NCI-H1048 (cell line): ENCODE measurements at regions not wholly inside any gene's neighbourhood (a gene's known extent, or its start where the extent isn't known, plus 50 kb on each side); places are given as distances from the start of the nearest gene placed in this dataset.
"Not testable (repeated sequence)": the region's sequence is repeated elsewhere in the genome, so short reads cannot be mapped to it uniquely, and the experiment has no call there.

ENCODE experiments used
- DNase-seq: peaks from one replicate; lab custom pipeline; 2025; lab: John Stamatoyannopoulos, UW

DNA sequence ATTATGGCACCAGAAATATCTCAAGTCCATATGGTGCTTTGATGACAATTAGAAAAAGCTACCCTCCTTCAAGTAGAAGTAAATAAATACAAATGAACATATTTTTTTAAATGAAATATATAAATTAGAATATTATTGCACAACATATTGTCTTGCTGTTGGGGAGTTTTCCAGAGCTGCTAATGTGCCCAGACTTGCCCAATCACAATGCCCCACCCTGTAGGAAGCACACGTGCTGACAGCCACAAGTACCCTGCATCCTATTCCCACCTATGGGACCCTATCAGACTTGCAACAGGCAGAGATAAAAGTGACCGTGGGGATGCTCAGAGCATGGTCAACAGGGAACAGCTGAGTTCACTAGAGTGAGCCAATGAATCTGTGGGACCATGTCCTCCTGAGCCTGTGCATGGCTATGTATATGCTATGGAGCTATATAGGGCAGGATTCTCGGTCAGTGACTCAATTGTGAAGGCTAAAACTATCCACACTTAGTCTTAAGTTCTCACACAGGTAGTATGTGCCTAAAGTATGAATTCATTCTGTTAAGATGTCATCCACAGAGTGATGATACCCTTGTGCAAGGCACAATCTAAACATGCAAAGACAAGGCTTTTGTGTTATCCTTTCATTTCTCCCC, 336.0 kb downstream of the HGF start:
- DNase-seq = no peak

DNA sequence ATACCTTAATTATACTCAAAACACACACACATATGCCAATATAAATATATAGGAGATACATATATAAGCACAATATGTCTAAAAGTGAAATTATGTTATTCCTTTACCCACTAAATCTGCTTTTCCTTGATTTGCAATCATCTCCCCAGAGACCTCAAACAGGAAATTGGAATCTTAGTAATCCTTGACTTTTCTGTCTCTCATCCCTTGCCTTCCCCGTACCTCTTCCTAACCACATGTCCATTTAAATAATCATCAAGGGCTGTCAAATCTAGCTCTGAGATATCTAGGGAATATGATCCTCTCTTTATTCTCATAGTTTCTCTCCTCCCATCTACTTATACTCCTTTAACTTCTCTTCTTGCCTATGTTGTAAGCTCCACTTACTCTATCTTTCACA, 336.6 kb downstream of the HGF start:
- DNase-seq = no peak

- no peak for DNase-seq
Measured at GRCh38 chr7:81430761-81431160, 339.1 kb downstream of the HGF start.

- no peak for DNase-seq
Measured at GRCh38 chr7:81430150-81430549, 339.7 kb downstream of the HGF start.

- no peak for DNase-seq
Measured at GRCh38 chr7:81427461-81427860, 342.4 kb downstream of the HGF start.

- no peak for DNase-seq
Measured at GRCh38 chr7:81420526-81421226, 349.2 kb downstream of the HGF start.

GRCh38 chr7:81419731-81420130, 350.1 kb downstream of the HGF start:
- DNase-seq = no peak

GRCh38 chr7:81416659-81417058, 353.2 kb downstream of the HGF start:
- no peak for DNase-seq

GRCh38 chr7:81415181-81415580, 354.7 kb downstream of the HGF start:
- no peak for DNase-seq

DNA sequence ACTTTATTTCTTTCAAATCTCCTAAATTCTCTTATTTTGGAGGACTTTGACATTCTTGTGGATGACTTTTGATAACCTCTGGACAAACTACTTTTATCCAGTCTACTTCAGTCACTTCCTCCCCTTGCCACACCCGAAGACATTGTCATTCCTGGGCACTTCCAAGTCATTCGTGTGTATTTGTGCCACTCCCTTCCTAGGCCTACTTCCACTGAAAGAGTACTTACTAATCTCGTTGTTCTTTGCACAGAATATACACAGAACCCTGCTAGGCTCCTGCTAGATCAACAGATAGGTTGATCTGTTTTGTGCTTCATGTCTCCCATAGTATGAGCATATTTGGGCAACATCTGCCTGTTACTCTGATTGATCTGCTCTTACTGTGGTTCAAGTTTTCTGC, 355.4 kb downstream of the HGF start:
- DNase-seq = no peak

GRCh38 chr7:81410471-81411117, 359.3 kb downstream of the HGF start:
- peak; percentile 79 for DNase-seq

GRCh38 chr7:81408728-81409127, 361.1 kb downstream of the HGF start:
- DNase-seq = no peak

GRCh38 chr7:81407094-81407493, 362.8 kb downstream of the HGF start:
- no peak for DNase-seq

DNA sequence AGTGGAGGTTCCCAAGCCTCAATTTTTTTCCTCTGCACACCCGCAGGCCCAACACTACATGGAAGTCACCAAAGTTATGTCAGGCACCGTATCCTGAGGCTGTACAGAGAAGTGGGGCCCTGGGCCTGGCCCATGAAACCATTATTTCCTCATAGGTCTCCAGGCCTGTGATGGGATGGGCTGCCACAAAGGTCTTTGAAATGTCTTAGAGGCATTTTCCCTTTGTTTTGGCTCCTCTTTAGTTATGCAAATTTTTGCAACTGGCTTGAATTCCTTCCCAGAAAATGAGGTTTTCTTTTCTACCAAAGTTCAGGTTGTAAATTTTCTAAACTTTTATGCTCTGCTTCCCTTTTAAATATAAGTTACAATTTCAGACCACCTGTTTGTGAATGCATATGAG, 365.2 kb downstream of the HGF start:
- no peak for DNase-seq

DNA sequence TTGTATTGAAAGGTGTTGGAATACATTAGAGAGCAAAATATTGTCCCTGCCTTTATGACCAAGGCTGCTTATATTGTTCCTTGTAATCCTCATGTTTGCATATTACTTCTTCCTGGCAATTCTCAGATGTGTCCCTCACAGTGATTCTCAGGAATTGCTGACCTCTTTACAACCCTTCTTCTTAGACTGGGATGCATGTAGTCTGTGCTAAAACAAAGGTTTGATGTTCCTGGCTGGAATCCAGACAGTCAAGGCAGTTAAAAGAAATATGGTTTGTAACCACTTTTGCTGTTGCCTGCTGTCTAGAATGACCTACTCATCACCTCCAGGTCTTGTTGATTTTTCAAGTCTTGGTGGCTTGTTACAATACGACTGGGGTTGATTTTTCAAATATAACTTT, 367.6 kb downstream of the HGF start:
- DNase-seq = no peak

- DNase-seq = no peak
Measured at GRCh38 chr7:81399471-81399870, 370.4 kb downstream of the HGF start.

- DNase-seq = no peak
Measured at GRCh38 chr7:81394029-81394428, 375.8 kb downstream of the HGF start.

- no peak for DNase-seq
Measured at GRCh38 chr7:81393018-81393417, 376.8 kb downstream of the HGF start.

- no peak for DNase-seq
Measured at GRCh38 chr7:81385370-81385769, 384.5 kb downstream of the HGF start.

DNA sequence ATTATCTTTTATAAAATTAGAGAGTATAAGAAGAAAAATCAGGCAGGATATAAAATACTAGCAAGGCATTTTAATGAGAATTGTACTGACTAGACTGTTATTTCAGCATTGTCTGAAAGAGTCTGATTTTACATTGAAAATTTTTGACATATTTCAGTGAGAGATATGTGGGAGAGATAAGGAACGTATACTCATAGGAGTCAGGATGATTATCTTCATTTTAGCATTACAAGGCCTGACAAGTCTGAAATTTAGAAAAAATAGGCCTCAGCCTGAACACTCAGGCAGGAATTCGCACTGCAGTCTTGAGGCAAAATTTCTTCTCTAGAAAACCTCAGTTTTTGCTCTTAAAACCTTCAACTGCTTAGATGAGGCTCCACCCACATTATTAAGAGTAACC, 386.0 kb downstream of the HGF start:
- DNase-seq = no peak

GRCh38 chr7:81374641-81375040, 395.2 kb downstream of the HGF start:
- DNase-seq = not testable (repeated sequence)

GRCh38 chr7:81370822-81371221, 399.0 kb downstream of the HGF start:
- no peak for DNase-seq

GRCh38 chr7:81367326-81367931, 402.4 kb downstream of the HGF start:
- no peak for DNase-seq
